SK-N-SH treated with all-trans-retinoic acid at 6 μM for 48 hours (cell line): ENCODE measurements at regions not wholly inside any gene's neighbourhood (a gene's known extent, or its start where the extent isn't known, plus 50 kb on each side); places are given as distances from the start of the nearest gene placed in this dataset.

ENCODE experiments used
- BACH2 ChIP-seq: fragments of 250-450 bp; sonication (Bioruptor Pico); IDR thresholded peaks from 2 replicates; pipeline ENCODE4 v1.9.0; 2021; ENCODE audit warnings: mild to moderate bottlenecking, borderline replicate concordance
- PPARA ChIP-seq: fragments of 250-450 bp; sonication (Bioruptor Pico); IDR thresholded peaks from 2 replicates; pipeline ENCODE4 v1.5.0; 2020; ENCODE audit warnings: mild to moderate bottlenecking, borderline replicate concordance
- RARB ChIP-seq: fragments of 250-450 bp; sonication (Bioruptor Pico); IDR thresholded peaks from 2 replicates; pipeline ENCODE4 v1.8.0; 2021; ENCODE audit warnings: mild to moderate bottlenecking, moderate library complexity
- TOX ChIP-seq: fragments of 250-450 bp; sonication (Bioruptor Pico); IDR thresholded peaks from 2 replicates; pipeline ENCODE4 v1.8.0; 2021; ENCODE audit warnings: mild to moderate bottlenecking, moderate library complexity, borderline replicate concordance
- ZFP30 ChIP-seq: fragments of 450-650 bp; formaldehyde crosslinking; IDR thresholded peaks from 2 replicates; pipeline ENCODE4 v1.5.0; 2022; ENCODE audit warnings: mild to moderate bottlenecking, moderate library complexity
- ZNF565 ChIP-seq: fragments of 450-650 bp; formaldehyde crosslinking; conservative IDR thresholded peaks from 2 replicates; pipeline ENCODE4 v1.5.0; 2020; ENCODE audit warnings: low read depth, mild to moderate bottlenecking, moderate library complexity
- ZNF70 ChIP-seq: fragments of 450-650 bp; formaldehyde crosslinking; IDR thresholded peaks from 2 replicates; pipeline ENCODE4 v1.5.0; 2020; ENCODE audit warnings: mild to moderate bottlenecking, moderate library complexity
- TF ChIP-seq, protein P1 (sequence below): fragments of 250-450 bp; sonication (Bioruptor Pico); IDR thresholded peaks from 2 replicates; pipeline ENCODE4 v1.8.0; 2020; ENCODE audit warnings: mild to moderate bottlenecking, moderate library complexity, borderline replicate concordance
- TF ChIP-seq, protein P2 (sequence below): fragments of 250-450 bp; sonication (Bioruptor Pico); IDR thresholded peaks from 2 replicates; pipeline ENCODE4 v1.5.1; 2020; ENCODE audit warnings: low read depth, mild to moderate bottlenecking, moderate library complexity
- TF ChIP-seq, protein P3 (sequence below): fragments of 250-450 bp; sonication (Bioruptor Pico); IDR thresholded peaks from 2 replicates; pipeline ENCODE4 v1.5.0; 2020; ENCODE audit warnings: mild to moderate bottlenecking, moderate library complexity

DNA sequence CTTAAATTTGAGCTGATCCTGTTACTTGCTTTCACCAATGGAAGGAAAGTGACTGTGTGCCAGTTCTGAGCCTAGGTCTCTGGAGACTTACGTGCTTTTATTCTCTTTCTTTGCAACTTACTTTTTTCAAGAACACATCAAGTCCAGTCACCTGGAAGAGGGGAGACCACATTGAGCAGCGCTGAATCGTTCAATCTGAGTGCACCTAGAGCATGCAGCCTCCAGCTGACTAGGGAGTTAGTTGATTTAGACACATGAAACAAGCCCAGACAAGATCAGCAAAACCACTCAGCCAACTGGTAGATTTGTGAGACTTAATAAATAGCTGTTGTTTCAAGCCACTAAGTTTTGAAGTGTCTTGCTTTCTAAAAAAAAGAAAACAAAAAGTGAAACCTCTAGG is 1014.8 kb upstream of the FBXO33 start:
- TF ChIP-seq RARB (CRISPR knock-in tag) (no peak), BACH2 (CRISPR knock-in tag) (no peak), ZNF565 (CRISPR knock-in tag) (no peak), TOX (CRISPR knock-in tag) (no peak), PPARA (no peak), ZFP30 (CRISPR knock-in tag) (no peak), ZNF70 (CRISPR knock-in tag) (no peak)
- TF ChIP-seq, protein P1, sequence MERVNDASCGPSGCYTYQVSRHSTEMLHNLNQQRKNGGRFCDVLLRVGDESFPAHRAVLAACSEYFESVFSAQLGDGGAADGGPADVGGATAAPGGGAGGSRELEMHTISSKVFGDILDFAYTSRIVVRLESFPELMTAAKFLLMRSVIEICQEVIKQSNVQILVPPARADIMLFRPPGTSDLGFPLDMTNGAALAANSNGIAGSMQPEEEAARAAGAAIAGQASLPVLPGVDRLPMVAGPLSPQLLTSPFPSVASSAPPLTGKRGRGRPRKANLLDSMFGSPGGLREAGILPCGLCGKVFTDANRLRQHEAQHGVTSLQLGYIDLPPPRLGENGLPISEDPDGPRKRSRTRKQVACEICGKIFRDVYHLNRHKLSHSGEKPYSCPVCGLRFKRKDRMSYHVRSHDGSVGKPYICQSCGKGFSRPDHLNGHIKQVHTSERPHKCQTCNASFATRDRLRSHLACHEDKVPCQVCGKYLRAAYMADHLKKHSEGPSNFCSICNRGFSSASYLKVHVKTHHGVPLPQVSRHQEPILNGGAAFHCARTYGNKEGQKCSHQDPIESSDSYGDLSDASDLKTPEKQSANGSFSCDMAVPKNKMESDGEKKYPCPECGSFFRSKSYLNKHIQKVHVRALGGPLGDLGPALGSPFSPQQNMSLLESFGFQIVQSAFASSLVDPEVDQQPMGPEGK (CRISPR knock-in tag), result no peak
- TF ChIP-seq, protein P2, sequence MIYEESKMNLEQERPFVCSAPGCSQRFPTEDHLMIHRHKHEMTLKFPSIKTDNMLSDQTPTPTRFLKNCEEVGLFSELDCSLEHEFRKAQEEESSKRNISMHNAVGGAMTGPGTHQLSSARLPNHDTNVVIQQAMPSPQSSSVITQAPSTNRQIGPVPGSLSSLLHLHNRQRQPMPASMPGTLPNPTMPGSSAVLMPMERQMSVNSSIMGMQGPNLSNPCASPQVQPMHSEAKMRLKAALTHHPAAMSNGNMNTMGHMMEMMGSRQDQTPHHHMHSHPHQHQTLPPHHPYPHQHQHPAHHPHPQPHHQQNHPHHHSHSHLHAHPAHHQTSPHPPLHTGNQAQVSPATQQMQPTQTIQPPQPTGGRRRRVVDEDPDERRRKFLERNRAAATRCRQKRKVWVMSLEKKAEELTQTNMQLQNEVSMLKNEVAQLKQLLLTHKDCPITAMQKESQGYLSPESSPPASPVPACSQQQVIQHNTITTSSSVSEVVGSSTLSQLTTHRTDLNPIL (CRISPR knock-in tag), result no peak
- TF ChIP-seq, protein P3, sequence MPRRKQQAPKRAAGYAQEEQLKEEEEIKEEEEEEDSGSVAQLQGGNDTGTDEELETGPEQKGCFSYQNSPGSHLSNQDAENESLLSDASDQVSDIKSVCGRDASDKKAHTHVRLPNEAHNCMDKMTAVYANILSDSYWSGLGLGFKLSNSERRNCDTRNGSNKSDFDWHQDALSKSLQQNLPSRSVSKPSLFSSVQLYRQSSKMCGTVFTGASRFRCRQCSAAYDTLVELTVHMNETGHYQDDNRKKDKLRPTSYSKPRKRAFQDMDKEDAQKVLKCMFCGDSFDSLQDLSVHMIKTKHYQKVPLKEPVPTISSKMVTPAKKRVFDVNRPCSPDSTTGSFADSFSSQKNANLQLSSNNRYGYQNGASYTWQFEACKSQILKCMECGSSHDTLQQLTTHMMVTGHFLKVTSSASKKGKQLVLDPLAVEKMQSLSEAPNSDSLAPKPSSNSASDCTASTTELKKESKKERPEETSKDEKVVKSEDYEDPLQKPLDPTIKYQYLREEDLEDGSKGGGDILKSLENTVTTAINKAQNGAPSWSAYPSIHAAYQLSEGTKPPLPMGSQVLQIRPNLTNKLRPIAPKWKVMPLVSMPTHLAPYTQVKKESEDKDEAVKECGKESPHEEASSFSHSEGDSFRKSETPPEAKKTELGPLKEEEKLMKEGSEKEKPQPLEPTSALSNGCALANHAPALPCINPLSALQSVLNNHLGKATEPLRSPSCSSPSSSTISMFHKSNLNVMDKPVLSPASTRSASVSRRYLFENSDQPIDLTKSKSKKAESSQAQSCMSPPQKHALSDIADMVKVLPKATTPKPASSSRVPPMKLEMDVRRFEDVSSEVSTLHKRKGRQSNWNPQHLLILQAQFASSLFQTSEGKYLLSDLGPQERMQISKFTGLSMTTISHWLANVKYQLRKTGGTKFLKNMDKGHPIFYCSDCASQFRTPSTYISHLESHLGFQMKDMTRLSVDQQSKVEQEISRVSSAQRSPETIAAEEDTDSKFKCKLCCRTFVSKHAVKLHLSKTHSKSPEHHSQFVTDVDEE, result no peak
